HG02763 (cell line): ENCODE measurements at regions not wholly inside any gene's neighbourhood (a gene's known extent, or its start where the extent isn't known, plus 50 kb on each side); places are given as distances from the start of the nearest gene placed in this dataset.

Source experiments
- ATAC-seq: cut with Tn5 transposase; IDR thresholded peaks from one replicate; pipeline ENCODE4 v1.9.1; 2021; ENCODE audit warnings: mild to moderate bottlenecking, moderate library complexity; ENCODE audit not compliant: unreplicated experiment

DNA sequence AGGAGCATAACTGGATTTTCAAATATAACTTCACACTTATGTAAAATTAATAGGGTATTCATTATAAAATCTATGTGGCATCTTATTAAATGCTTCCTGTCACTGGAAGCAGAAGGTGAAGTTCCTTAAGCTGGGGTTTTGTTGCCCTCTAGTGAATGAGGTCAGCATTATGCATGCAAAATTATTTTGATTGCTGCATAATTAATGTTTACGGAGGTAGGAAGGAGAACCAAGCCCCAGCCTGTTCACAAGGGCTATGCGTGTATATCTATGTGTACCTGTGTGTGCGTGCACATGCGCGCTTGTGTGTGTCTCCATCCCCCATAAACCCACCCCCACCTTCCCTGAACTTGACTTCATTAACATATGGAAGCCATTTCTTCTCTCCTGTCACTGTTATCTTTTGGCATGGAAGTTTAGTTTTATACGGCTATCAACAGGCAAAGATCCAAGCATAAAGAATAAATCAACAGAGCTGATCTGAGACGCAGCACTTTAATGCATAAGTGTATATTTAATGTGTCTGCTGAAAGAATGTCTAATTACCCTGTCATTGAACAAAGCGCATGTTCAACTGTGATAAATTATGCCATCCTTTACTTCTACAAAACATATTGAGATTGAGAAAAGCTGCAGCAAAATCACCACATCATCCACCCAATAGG is 90.2 kb upstream of the CDH4 start:
- ATAC-seq, result no peak

DNA sequence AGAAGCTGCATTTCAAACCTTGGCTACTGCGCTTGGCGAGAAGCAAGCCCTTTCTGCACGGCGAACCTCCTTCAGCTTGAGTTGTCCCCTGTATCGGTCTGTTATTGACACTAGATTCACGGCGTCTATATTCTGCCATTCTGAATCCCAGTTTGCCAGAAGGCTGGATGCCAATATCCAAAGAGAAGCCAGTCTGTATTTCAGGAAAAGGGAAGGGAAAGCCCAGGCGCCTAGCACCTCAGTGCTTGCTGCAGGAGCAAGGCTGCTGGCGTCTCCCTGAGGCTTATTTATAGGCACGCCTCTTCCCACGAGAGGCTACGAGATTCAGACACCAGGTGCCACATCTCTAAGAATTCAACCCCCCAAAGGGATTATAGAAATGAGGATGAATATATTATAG is 89.6 kb upstream of the CDH4 start:
- no peak for ATAC-seq

DNA sequence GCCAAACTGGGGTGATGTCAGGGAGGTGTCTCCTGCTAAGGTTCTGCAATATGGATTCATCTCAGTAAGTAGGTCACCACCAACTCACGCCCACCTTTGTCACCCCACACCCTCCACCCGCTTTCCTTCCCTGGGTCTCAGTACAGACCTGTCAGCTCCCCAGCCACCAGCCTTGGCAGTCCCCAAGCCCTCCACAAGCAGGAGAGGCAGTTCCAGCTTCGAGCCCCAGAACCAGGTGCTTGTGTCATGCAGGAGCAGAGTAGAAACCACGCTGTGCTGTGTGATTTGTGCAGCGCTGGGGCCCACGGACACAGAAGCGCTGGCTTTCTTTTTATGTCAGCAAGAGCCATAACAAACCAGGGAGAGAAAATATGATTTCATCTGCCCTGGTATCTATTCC is 89.0 kb upstream of the CDH4 start:
- ATAC-seq, result no peak

DNA sequence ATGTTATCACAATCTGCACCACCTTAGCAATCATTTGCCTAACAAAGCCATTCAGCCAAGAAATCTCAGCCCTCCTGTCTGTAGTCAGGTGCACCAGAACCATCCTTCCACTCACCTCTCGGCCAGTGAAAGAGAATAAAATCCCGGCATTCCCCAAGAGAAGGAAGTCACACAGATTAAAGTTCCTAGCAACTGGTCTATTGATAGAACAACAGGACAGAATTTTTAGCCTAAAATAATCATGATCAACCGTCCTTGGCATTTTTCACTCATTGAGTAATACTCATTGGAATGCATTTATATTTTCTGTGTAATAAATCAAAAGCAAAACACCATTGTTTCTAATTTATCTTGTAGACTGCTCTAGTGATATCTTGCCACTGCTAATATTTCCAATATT is 85.7 kb upstream of the CDH4 start:
- no peak for ATAC-seq

DNA sequence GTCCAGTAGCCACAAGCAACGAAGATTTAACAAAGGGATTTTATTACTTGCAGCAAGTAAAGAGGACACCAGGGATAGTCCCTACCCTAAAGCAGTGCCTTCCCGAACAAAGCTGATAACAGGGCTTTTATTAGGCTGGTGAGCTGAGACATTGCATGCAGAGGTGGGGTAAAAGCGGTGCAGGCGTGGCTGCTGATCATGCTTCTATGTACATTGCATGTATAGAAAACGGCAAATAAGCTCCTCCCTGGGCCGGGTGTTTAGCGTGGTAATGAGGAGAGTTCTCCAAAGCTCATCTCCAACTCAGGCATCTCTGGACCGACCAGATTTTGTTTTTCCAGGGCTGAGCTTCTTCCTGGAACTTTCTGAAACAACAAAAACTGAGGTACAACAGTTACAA is 83.5 kb upstream of the CDH4 start:
- no peak for ATAC-seq

DNA sequence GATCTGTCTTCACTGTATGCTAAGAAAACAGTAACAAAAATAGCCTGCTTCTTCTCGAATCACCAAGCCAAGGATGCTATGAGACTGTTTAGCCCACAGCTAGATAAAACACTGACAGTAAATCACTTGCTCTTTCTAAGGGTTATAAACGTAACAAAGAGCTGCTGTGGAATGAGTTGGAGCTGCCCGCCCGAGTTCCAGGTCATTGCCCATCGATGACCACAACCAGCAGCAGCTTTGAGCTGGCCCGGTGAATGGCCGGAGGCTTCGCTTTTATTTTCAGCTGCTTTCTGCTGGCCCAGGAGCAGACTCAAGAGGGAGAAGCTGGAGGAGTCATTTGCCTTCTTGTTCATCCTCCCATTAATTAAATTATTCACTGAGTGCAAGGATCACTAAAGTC is 82.2 kb upstream of the CDH4 start:
- no peak for ATAC-seq

DNA sequence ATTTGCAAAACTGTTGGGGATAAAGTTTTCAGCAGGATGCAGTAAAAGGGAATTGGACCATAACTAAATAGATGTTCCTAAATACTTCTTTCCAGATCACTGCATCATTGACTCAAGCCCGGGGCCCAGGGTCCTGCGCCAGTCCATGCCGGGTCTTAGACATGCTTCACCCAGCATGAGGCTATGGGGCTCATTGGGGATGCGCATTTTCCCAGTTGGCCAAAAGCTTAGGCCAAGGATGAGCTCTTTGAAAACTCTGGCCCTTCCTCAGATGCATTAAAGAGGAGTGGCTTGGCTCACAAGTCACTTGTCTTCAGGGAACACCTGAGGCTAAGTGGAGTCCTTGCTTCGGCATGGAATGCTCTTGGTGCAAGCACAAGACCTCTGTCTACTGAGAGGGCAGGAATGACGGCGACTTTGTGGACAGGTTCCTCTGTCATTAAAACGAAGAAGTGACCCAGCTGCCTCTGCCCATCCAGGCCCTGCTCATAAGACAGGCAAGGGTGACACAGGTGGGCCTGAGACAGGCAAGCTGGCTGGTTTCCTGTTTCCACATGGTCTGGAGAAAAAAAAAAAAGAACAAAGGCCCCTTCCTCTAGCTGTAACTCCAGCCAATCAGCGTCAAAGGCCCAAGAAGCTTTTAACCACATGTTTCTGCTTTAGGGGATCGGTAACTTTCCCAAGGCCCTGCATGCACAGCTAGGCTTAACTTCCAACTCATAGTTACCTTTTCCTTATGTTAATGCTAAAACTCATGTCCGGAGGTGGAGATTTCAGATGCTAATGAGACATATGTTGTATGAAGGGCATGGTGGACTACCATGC is 81.4 kb upstream of the CDH4 start:
- no peak for ATAC-seq

DNA sequence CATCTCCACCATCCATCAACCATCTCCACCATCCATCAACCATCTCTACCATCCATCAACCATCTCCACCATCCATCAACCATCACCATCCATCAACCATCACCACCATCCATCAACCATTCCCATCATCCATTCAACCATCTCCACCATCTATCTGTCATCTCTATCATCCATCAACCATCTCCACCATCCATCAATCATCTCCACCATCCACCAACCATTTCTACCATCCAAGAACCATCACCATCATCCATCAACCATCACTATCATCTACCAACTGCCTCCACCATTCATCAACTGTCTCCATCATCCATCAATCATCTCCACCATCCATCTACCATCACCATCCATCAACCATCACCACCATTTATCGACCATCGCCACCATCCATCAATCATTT is 78.8 kb upstream of the CDH4 start:
- no peak for ATAC-seq

DNA sequence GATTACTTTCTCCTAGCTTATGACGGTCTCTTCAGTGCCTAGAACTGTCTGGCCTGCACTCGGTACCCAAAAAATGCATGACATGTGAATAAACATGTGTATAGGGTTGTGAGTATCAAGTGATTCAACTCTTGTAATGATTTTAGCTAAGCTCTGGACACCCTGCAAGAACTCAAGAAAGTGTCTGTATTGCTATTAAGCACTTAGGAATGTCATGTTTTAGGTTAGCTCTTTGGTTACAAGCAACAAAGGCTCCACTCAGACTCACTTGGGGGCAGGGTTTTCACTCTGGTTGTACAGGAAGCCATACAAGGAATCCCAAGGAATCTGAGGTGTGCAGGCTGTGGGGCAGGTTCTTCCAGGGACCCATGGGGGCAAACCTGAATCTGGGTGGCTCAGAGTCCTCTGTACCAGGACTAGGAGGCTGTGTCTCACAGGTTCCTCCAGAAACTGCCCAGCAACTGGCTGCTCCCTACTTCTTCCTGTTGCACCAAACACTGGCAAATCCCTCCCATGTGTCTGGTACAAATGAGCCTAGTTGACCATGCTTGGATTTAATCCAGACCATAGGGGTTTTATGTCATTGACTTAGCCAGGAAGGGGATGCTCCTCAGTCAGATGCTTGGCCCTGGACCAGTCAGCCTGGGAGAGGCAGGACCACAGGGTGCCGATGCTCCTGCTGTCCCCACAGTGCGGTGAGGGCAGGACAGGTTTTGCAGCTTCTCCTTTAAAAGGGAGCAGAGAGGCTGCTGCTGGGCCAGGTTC is 77.9 kb upstream of the CDH4 start:
- no peak for ATAC-seq

DNA sequence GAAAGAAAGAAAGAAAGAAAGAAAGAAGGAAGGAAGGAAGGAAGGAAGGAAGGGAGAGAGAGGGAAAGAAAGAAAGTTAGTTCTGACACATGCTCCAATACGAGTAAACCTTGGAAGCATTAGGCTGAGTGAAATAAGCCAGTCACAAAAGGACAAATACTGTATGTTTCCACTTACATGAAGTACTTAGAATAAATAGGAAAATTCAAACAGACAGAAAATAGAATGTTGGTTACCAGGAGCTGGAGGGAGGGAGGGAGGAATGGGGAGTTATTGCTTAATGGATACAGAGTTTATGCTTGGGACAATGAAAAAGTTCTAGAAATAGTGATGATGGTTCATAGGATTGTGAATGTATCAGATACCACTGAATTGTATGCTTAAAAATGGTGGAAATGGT is 75.2 kb upstream of the CDH4 start:
- ATAC-seq, result no peak

DNA sequence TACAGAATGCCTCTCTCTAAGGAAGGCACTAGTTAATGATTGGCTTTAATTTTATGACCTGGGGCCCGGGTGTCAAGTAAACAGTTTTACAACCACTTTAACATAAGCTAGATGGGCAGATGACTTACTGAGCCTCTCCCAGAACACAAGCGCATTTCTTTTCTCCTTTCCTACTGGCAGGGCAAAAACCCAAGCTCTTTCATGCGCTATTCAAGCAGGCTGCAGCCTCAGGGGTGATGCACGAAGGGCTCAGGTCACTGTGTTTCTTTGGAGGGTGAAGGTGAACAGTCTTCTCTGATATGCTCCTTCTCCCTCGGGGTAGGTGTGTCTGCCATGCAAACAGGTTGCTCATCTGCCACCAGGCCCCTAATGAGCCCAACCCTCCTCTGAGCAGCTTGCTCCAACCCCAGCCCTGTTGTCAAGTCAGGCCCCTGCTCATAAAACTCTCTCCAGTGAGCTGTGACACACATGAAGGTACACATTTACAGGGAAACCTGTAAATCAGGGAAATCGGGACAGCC is 73.5 kb upstream of the CDH4 start:
- ATAC-seq, result no peak

DNA sequence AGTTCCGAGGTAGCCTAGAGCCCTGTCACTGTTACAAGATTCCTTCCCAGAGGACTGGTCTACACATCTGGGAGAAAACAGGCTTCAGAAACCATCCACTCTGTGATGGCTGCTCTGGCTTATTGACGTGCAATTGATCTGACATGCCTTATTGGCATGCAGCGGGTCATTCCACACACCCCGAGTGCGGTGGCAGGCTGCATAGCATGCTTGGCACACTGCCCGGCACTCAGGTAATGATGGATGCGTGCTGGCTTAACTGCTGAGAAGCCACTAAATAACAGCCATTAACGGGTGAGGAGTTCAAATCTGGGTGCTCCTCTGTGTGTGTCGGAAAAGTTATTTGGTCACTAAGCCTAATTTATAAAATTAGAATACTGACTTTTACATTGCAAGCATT is 67.9 kb upstream of the CDH4 start:
- no peak for ATAC-seq

DNA sequence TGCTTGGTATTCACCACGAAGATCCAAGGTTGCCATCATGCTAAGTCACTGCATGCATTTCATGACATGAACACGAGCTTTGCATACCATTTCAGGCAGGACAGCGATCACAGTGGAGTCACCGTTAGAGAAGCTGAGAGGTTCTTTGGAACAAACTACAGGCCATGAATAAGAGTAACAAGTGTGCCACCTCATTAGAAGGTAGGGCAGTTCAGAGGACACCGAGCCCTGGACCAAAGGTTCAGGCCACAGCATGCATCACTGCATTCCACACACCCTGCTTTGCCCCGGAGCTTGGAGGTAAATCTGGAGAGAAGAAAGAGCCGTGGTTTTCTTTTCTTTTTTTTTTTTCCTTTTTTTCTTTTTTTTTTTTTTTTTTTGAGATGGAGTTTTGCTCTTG is 66.9 kb upstream of the CDH4 start:
- ATAC-seq, result no peak

DNA sequence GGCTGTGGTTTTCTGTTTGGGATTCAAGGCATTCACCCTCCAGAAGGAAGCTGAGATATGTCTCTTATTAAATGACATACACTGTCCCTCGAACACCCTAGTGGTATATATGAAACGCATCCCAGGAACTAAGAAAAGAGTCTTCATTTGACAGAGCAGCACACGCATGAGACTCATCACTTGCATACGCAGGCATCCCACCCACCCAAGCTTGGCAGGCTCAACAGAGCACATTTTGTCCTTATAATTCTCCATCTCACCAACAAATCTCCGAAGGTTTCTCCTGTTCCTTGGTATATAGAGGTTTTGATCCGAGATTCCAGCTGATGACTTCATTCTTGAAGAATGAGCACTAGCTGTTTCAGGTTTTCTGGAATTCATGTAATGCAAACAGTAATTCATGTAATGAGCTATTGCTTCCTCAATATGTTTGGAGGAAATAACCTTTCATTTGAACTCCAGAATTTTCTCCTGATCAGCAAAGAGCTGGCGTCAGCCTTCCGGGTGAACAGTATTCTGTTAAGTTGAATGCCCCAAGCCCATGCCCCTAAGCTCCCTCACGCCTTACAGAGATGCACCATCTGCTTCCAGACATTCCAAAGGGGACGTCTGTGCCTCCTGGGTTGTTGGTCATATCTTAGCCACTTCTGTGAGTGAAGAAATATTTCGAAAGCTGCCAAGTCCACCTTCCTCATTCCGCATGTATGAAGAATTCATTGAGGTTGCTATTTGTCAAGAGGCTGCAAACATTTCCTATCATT is 66.0 kb upstream of the CDH4 start:
- no peak for ATAC-seq

DNA sequence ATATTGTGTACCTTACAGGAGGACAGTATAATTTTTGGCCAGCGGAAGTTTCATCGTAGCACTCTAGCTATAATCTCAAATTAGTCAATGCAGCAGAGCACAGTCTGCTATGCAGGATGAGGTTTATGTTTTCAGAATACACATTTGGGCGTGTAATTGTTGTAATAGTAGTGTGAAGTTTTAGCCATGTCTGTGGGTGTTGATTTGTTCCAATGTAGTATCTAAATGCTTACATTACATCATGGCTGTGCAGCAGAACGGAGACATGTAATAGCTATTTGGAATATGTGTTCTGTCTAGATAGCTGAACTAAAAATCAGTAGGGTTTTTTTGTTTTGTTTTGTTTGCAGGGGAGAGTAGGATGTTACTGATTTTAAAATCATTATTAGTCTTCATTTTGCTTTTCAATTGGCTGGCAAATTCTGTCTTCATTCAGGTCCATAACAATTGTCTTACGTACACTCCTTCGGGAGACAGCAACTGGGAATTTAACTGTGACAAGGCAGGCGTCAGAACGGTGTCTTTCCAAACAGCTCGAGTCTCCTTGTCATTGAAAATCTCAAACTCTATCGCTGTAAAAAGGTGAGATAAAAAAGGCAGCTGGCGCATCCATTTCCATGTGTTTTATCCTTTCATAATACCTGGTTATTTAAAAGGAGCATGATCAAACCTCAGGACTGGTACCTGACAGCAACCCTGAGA is 65.1 kb upstream of the CDH4 start:
- no peak for ATAC-seq

DNA sequence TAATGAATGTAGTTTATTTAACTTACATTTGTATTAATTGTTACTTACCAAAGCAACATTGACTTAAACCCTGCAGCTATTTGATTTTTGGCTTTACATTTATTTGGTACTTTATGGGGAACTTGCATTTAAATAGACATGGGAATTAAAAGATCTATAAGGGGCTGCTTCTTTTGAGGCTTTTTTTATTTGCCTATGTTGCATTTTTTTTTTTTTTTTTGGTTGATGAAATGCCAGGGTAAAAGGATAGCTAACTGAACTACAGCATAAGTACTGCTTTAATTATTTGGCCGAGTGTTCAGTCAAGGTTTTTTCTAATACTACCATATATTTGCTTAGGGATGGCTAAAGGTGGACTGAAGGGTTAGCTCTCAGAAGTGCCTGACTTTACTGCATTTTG is 62.5 kb upstream of the CDH4 start:
- no peak for ATAC-seq

DNA sequence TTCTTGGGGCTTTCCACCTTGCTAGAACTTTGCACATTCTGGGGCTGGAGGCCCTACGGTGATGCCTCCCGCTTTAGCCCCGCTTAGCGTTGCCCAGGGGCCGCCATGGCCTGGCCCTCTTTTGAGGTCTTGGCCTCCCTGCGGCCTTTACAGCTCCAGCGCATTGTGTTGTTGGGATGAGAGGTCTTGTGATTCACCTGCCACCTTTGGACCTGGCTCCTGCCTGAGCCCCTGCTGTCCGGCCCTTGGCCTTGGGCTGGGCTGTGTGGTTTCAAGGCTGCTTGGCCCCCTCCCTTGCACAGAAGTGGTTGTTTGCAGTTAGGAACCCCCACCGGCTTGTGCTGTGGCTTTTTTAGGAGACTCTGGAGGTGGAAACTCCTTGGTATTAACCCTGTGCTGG is 61.0 kb upstream of the CDH4 start:
- ATAC-seq, result no peak

DNA sequence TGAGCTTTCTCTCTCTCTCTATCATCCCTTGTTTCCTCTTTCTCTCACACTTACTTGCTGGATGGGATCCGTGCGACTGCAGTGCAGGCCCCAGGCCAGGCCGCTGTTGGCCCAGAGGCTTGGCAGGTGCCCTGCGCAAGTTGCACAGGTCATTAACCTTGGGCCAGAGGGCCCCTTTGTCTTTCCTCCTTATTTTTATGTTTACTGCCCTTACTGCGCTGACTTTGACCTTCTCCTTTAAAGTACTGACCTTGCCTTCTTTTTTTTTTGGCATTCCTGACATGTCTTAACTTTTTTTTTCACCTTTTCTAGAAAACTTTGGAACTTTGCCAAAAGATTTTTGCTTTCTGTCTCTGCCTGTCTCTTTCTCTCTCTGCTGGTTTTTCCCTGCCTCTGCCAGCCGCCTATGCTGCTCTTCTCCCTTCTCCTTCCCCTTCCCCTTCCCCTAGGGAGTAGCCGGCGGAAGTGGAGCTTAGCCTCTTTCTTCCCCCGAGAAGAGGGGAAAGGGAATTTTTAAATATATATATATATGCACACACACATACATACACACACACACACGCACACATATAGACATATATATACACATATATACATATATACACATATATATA is 59.6 kb upstream of the CDH4 start:
- ATAC-seq, result no peak

DNA sequence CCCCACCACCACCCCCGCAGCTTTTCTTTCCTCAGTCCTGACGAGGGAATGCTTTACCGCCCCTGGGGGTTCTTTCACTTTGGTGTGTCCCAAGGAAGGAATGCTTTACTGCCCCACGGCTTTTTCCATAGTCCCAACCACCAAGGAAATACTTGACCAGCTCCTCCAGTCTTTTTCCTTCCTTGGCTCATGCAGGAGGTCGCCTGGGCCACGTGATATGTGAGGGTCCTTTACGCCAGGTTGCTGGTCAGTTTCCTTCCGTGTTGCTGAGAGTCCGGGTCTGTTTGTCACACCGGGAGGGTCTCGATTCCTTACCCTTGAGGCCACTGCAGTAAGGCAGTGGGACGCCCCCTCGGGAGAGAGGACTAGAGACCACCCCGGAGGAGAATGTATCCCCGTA is 58.9 kb upstream of the CDH4 start:
- no peak for ATAC-seq
